ENCODE measurements at regions not wholly inside any gene's neighbourhood (a gene's known extent, or its start where the extent isn't known, plus 50 kb on each side); places are given as distances from the start of the nearest gene placed in this dataset.

- H3K4me3 ChIP-seq, result no peak overlapping the region
- no peaks in the 10 kb centered on the region for H3K27me3 ChIP-seq
- H3K79me2 ChIP-seq (ENCODE audit: low read depth), result no peaks in the 10 kb centered on the region
- Mint-ChIP-seq H3K4me3 (no peak overlapping the region), H3K27me3 (ENCODE audit: insufficient read depth, low read depth) (no peaks in the 10 kb centered on the region), H3K9me3 (peaks cover 7% of the 10 kb centered on the region), H3K4me1 (no peaks in the 10 kb centered on the region), H3K27ac (no peak overlapping the region), H3K36me3 (no peaks in the 10 kb centered on the region)
- H3K9ac ChIP-seq, result no peak overlapping the region
- no peaks in the 10 kb centered on the region for H4K20me1 ChIP-seq (ENCODE audit: low read depth)
- DNase-seq (ENCODE audit: low spot score), result no peak
- no peaks in the 10 kb centered on the region for H3F3A ChIP-seq (ENCODE audit: low read depth)
- H3K4me1 ChIP-seq, result no peaks in the 10 kb centered on the region
- H3K27ac ChIP-seq, result no peak overlapping the region
- TF ChIP-seq EZH2phosphoT487 (IDR thresholded peaks at IDR 0.05) (no peak), CTCF (IDR thresholded peaks at IDR 0.05) (no peak), EZH2 (IDR thresholded peaks at IDR 0.05) (no peak)
- no peak overlapping the region for H2AFZ ChIP-seq (replicated peaks)
- no peaks in the 10 kb centered on the region for H3K9me3 ChIP-seq (ENCODE audit: low read depth)
- no peaks in the 10 kb centered on the region for H3K36me3 ChIP-seq
- H3K4me2 ChIP-seq, result no peak overlapping the region
Observed at GRCh38 chr9:118832371-118832770, 536.9 kb downstream of the BRINP1 start.

GRCh38 chr9:118836891-118837290, 532.3 kb downstream of the BRINP1 start:
- no peaks in the 10 kb centered on the region for H3K4me1 ChIP-seq
- H3F3A ChIP-seq (ENCODE audit: low read depth), result no peaks in the 10 kb centered on the region
- no peak overlapping the region for H2AFZ ChIP-seq (replicated peaks)
- no peaks in the 10 kb centered on the region for H4K20me1 ChIP-seq (ENCODE audit: low read depth)
- H3K79me2 ChIP-seq (ENCODE audit: low read depth), result no peaks in the 10 kb centered on the region
- Mint-ChIP-seq H3K27ac (no peak overlapping the region), H3K36me3 (no peaks in the 10 kb centered on the region), H3K4me1 (no peaks in the 10 kb centered on the region), H3K4me3 (no peak overlapping the region), H3K27me3 (ENCODE audit: insufficient read depth, low read depth) (peaks cover under 1% of the 10 kb centered on the region), H3K9me3 (peaks cover 7% of the 10 kb centered on the region)
- H3K27ac ChIP-seq, result no peak overlapping the region
- TF ChIP-seq EZH2 (IDR thresholded peaks at IDR 0.05), result no peak
- no peak for TF ChIP-seq CTCF (IDR thresholded peaks at IDR 0.05)
- TF ChIP-seq EZH2phosphoT487 (IDR thresholded peaks at IDR 0.05), result no peak
- DNase-seq (ENCODE audit: low spot score), result no peak
- no peaks in the 10 kb centered on the region for H3K27me3 ChIP-seq
- H3K9me3 ChIP-seq (ENCODE audit: low read depth), result no peaks in the 10 kb centered on the region
- no peaks in the 10 kb centered on the region for H3K36me3 ChIP-seq
- no peak overlapping the region for H3K4me3 ChIP-seq
- H3K4me2 ChIP-seq, result no peak overlapping the region
- H3K9ac ChIP-seq, result no peak overlapping the region

GRCh38 chr9:118871531-118871930, 497.7 kb downstream of the BRINP1 start:
- no peaks in the 10 kb centered on the region for H3K27me3 ChIP-seq
- DNase-seq (ENCODE audit: low spot score), result no peak
- no peaks in the 10 kb centered on the region for H3K4me1 ChIP-seq
- H3K36me3 Mint-ChIP-seq, result no peaks in the 10 kb centered on the region
- no peaks in the 10 kb centered on the region for H3K9me3 ChIP-seq (ENCODE audit: low read depth)
- H3K79me2 ChIP-seq (ENCODE audit: low read depth), result no peaks in the 10 kb centered on the region
- H3K4me2 ChIP-seq, result no peak overlapping the region
- H3K36me3 ChIP-seq, result no peaks in the 10 kb centered on the region
- H4K20me1 ChIP-seq (ENCODE audit: low read depth), result no peaks in the 10 kb centered on the region
- no peaks in the 10 kb centered on the region for H3K9me3 Mint-ChIP-seq
- no peak overlapping the region for H3K9ac ChIP-seq
- H3K27ac ChIP-seq, result no peak overlapping the region
- no peak overlapping the region for H3K4me3 ChIP-seq
- H3K27ac Mint-ChIP-seq, result no peak overlapping the region
- no peaks in the 10 kb centered on the region for H3K27me3 Mint-ChIP-seq (ENCODE audit: insufficient read depth, low read depth)
- H3F3A ChIP-seq (ENCODE audit: low read depth), result no peaks in the 10 kb centered on the region
- TF ChIP-seq CTCF (IDR thresholded peaks at IDR 0.05) (no peak), EZH2 (IDR thresholded peaks at IDR 0.05) (no peak), EZH2phosphoT487 (IDR thresholded peaks at IDR 0.05) (no peak)
- H2AFZ ChIP-seq (replicated peaks), result no peak overlapping the region
- no peak overlapping the region for H3K4me3 Mint-ChIP-seq
- H3K4me1 Mint-ChIP-seq, result no peaks in the 10 kb centered on the region

GRCh38 chr9:118882684-118883083, 486.6 kb downstream of the BRINP1 start:
- Histone ChIP-seq H3K9me3 (ENCODE audit: low read depth) (no peaks in the 10 kb centered on the region), H3K4me1 (no peaks in the 10 kb centered on the region), H3K27me3 (no peaks in the 10 kb centered on the region), H3K4me2 (no peak overlapping the region), H3K27ac (no peak overlapping the region), H3K4me3 (no peak overlapping the region), H2AFZ (replicated peaks) (no peak overlapping the region), H3F3A (ENCODE audit: low read depth) (no peaks in the 10 kb centered on the region), H4K20me1 (ENCODE audit: low read depth) (no peaks in the 10 kb centered on the region), H3K9ac (no peak overlapping the region), H3K79me2 (ENCODE audit: low read depth) (no peaks in the 10 kb centered on the region), H3K36me3 (no peaks in the 10 kb centered on the region)
- Mint-ChIP-seq H3K4me3 (no peak overlapping the region), H3K27ac (no peak overlapping the region), H3K36me3 (no peaks in the 10 kb centered on the region), H3K4me1 (peaks cover 5% of the 10 kb centered on the region), H3K9me3 (no peaks in the 10 kb centered on the region), H3K27me3 (ENCODE audit: insufficient read depth, low read depth) (peaks cover 3% of the 10 kb centered on the region)
- no peak for TF ChIP-seq EZH2 (IDR thresholded peaks at IDR 0.05)
- no peak for TF ChIP-seq CTCF (IDR thresholded peaks at IDR 0.05)
- no peak for TF ChIP-seq EZH2phosphoT487 (IDR thresholded peaks at IDR 0.05)
- DNase-seq (ENCODE audit: low spot score), result no peak
